Activated T-cell treated with anti-CD3 and anti-CD28 coated beads, Interleukin-2, amount 50 U/mL, for 1 hour (primary cell): ENCODE measurements at regions not wholly inside any gene's neighbourhood (a gene's known extent, or its start where the extent isn't known, plus 50 kb on each side); places are given as distances from the start of the nearest gene placed in this dataset.

Source experiments
- DNase-seq: peaks from one replicate; pipeline ENCODE4 v3.0.0-alpha.2; 2020

- no peak for DNase-seq
These were observed 359.2 kb downstream of the IDS start for GRCh38 chrX:149145845-149146285.

- DNase-seq = no peak
These were observed 373.3 kb downstream of the IDS start for GRCh38 chrX:149131774-149132173.

DNA sequence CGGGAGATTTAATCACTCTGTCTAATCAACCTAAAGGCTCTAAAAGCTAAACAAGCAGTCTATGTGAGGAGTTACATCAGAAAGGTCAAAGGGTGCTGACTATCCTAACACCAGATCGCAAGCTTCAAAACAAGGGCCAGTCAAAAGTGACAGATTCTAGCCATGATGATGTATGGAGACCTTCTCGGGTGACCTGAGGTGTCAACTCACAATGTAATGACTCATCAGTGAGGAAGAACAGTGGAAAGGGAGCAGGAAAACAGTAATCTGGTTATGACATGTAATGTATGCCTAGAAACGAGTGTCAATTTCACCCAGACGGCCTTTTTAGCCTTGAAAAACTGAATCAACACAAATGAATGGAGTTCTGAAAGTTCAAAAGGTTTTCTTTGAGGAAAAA, 375.3 kb downstream of the IDS start:
- DNase-seq = no peak

DNA sequence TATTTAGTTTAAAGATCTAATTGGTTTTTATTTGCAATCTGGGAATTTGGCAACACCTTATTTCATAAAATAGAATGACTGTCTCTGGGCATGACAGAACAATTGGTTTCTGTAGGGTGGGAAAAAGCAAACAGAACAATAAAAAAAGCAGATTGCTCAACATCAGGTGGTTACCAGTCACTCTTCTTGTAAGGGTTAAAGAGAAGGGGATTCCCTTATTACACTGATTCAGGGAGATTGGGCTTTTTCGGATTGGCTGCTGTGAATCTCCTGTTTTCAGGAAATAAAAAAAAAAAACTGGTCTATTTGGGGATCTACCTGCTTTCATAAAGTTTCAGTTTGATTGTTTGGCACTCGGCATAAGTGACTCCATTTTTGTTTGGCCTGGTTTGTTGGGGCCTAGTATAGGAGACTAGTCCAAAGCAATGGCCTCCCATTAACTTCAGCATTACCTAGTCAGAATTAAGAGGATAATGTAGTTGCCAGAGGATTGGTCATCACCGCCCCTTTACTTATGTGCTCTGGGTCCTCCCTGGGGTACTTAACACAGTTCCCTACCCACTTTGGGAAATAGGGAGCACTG, 380.5 kb downstream of the IDS start:
- no peak for DNase-seq

- DNase-seq = no peak
These were observed 383.7 kb downstream of the IDS start for GRCh38 chrX:149121206-149121920.

DNA sequence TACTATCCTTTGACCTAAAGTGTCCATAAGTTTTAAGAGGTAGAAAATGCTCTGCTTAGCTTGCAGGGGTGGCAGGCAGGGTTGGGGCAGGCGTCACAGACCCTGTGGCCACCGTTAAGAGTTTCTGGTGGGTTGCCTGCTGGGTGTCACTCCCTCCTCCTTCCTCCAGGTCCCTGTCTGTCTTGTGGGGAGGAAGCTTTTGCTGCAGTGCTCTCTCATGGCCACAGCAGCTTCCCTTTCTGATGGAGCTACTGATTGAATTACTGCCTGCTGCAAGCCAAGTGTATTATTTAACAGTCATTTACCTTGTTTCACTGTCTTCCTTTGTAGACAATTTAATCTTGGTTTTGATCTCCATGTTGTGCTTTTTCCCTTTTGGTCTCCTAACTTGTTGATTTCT, 384.6 kb downstream of the IDS start:
- no peak for DNase-seq

- DNase-seq = no peak
These were observed 390.2 kb downstream of the IDS start for GRCh38 chrX:149114874-149115273.

DNA sequence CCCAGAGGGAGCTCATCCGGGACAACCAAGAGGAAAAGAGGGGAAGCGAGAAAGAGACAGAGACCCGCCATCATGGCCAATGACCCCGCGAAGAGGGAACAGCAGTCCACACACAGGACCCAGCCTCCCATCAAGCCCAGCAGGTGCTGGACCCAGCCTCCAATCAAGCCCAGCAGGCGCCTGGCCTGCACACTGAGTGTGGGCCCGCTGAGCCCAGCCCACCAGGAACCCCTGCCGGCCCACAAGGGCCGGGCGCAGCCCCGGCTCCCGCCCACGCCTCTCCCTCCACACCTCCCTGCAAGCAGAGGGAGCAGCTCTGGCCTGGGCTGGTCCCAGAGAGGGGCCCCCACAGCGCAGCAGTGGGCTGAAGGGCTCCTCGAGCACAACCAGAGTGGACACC, 391.1 kb downstream of the IDS start:
- DNase-seq = no peak

DNA sequence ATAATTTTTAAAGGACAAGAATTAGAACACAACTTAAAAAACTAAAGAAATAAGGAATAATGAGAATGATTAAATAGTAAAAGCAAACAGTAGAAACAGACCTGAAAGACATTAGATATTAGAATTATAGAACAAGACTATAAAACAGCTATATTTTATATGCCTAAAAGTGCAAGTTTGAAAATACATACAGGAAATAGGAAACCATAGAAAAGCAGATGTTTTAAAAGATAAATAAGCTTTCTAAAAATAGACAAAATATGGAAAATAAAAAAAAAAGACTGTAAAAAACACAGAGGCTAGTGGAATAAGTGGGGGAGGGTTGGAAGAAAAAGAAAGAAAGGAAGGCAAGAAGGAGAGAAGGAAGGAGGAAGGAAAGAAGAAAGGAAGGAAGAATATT, 407.3 kb downstream of the IDS start:
- DNase-seq = no peak

DNA sequence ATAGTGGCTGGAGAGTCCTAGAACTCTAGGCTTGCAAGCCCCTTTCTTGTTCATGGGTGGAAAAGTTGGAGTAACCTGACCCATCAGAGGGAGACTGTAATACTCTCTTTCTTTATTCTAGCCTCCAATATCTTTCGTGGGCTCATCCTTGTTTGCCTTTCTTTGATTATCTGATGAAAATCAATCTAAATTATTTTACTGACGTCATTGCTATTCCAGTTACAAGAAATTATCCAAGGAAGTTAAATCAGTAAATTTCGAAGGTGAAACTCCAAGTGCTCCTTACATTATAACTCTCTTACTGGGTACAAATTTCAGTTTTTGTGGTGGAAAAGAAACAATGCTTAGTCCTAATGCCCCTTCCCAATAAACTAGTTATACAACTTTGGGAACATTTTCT, 412.9 kb downstream of the IDS start:
- DNase-seq = no peak

- DNase-seq = no peak
These were observed 425.2 kb downstream of the IDS start for GRCh38 chrX:149079805-149080406.

DNA sequence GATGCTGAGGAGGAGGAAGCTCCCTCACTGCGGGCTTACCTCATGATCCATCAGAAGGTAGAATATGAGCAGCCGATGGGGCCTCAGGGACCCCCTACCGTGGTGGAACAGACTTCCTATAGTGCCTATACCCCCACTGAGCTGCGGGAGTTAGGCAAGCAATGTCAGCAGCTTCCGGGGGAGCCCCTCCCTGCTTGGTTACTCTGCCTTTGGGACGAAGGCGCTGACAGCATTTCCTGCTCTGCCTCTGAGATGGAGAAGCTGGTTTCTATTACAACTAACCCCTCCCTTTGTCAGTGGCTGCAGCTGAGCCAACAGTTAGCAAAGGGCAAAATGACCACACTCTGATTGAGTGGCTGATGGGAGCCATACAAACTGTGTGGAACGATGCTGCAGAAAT, 430.7 kb downstream of the IDS start:
- no peak for DNase-seq

- DNase-seq = no peak
These were observed 431.6 kb downstream of the IDS start for GRCh38 chrX:149073479-149073878.

- DNase-seq = no peak
These were observed 435.2 kb downstream of the IDS start for GRCh38 chrX:149069899-149070298.

DNA sequence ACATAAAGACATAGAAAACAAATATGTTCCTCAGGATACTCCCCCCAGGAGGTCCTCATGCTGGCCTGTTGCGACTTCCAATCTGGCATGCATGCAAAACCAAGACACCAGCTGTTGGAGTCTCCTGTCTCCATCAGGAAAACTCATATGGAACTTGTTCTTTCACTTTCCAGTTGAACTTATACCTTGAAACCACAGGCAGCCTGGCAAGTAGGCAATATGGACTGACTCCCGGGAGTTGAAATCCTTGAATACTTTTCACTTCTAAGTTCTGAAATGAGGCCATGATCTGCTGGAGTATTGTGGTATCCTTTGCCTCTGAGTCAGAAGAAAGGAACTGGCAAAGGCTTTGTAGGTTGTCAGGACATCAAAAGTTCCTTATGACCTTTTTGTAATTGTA, 444.2 kb downstream of the IDS start:
- DNase-seq = no peak
